ENCODE measurements at regions not wholly inside any gene's neighbourhood (a gene's known extent, or its start where the extent isn't known, plus 50 kb on each side); places are given as distances from the start of the nearest gene placed in this dataset.

DNA sequence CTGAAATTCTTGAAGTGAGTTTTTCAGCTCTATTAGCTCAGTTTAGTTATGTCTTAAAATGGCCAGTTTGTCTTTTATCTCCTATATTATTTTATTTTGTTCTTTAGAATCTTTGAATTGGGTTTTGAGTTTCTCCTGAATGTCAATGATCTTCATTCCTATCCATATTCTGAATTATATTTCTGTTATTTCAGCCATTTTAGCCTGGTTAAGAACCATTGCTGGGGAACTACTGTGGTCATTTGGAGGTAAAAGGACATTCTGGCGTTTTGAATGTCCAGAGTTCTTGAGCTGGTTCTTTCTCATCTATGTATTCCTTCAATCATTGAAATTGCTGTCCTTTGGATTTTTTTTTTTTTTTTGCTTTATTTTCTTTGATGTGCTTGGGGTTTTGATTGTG is 203.9 kb upstream of the HS3ST4 start:
- H3K36me3 ChIP-seq = no peaks in the 10 kb centered on the region
- H3K4me1 ChIP-seq = no peaks in the 10 kb centered on the region
- intact Hi-C loops (cut with DNase I) = no loop called here
- ATAC-seq = no peak
- 0% methylated on average over 1 of the region's 1 CpG for WGBS (ENCODE audit: insufficient coverage, low coverage, low lambda C conversion rate, missing lambda C conversion rate)
- H3K27ac ChIP-seq = no peak overlapping the region
- H3K27me3 ChIP-seq = no peaks in the 10 kb centered on the region
- no peaks in the 10 kb centered on the region for H3K9me3 ChIP-seq
- no peak overlapping the region for H3K4me3 ChIP-seq
- TF ChIP-seq, protein P1, sequence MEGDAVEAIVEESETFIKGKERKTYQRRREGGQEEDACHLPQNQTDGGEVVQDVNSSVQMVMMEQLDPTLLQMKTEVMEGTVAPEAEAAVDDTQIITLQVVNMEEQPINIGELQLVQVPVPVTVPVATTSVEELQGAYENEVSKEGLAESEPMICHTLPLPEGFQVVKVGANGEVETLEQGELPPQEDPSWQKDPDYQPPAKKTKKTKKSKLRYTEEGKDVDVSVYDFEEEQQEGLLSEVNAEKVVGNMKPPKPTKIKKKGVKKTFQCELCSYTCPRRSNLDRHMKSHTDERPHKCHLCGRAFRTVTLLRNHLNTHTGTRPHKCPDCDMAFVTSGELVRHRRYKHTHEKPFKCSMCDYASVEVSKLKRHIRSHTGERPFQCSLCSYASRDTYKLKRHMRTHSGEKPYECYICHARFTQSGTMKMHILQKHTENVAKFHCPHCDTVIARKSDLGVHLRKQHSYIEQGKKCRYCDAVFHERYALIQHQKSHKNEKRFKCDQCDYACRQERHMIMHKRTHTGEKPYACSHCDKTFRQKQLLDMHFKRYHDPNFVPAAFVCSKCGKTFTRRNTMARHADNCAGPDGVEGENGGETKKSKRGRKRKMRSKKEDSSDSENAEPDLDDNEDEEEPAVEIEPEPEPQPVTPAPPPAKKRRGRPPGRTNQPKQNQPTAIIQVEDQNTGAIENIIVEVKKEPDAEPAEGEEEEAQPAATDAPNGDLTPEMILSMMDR (IDR thresholded peaks at IDR 0.05) = no peak
- no peak for TF ChIP-seq POLR2A (IDR thresholded peaks at IDR 0.05)
- no peak for DNase-seq

DNA sequence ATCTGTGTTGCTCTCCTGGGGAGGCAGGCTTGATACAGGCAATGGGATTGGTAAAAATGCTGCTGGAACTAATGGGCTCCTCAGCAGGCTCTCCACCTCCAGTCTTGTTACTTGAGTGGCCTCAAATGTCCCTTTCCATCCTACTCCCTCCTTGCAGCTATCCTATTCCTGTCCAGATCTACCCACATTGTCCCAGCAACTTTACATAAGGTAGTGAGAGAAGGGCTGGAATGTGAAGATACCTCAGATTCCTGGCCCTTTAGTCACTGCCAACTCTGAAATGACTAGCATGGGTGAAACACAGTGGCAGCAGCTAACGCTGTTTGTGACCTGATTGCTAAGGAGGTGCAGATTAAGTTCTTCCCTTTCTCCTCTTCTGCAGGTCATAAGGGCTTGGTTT is 210.1 kb upstream of the HS3ST4 start:
- intact Hi-C loops (cut with DNase I) = no loop called here
- no peaks in the 10 kb centered on the region for H3K36me3 ChIP-seq
- H3K27ac ChIP-seq = no peak overlapping the region
- no peaks in the 10 kb centered on the region for H3K27me3 ChIP-seq
- H3K4me3 ChIP-seq = no peak overlapping the region
- 25% methylated on average over 1 of the region's 1 CpG for WGBS (ENCODE audit: insufficient coverage, low coverage, low lambda C conversion rate, missing lambda C conversion rate)
- DNase-seq (no peak), ATAC-seq (no peak)
- H3K4me1 ChIP-seq = no peaks in the 10 kb centered on the region
- no peak for TF ChIP-seq POLR2A (IDR thresholded peaks at IDR 0.05)
- TF ChIP-seq, protein P1 (IDR thresholded peaks at IDR 0.05) = no peak
- H3K9me3 ChIP-seq = no peaks in the 10 kb centered on the region

DNA sequence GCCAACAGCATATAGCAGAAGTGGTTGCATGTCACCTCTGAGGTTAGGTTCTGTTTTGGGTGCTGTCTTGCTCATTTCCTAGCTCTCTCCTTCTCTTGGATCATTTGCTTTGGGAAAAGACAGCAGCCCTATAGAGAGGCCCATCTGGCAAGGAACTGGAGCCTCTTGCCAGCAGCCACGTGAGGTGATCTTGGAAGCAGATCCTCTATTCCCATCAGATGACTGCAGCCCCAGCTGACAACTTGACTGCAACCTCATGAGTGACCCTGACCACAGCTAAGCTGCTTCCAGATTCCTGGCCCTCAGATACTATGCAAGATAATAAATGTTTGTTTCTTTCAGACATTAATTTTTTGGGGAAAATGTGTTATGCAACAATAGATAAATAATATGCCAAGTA is 213.3 kb upstream of the HS3ST4 start:
- DNase-seq (no peak), ATAC-seq (no peak)
- intact Hi-C loops (cut with DNase I) = no loop called here
- Histone ChIP-seq H3K4me1 (no peaks in the 10 kb centered on the region), H3K4me3 (no peak overlapping the region), H3K36me3 (no peaks in the 10 kb centered on the region), H3K27ac (no peak overlapping the region), H3K9me3 (no peaks in the 10 kb centered on the region), H3K27me3 (no peaks in the 10 kb centered on the region)
- TF ChIP-seq, protein P1 (IDR thresholded peaks at IDR 0.05) = no peak
- no peak for TF ChIP-seq POLR2A (IDR thresholded peaks at IDR 0.05)
- WGBS (ENCODE audit: insufficient coverage, low coverage, low lambda C conversion rate, missing lambda C conversion rate) = 33% methylated on average over 1 of the region's 1 CpG

DNA sequence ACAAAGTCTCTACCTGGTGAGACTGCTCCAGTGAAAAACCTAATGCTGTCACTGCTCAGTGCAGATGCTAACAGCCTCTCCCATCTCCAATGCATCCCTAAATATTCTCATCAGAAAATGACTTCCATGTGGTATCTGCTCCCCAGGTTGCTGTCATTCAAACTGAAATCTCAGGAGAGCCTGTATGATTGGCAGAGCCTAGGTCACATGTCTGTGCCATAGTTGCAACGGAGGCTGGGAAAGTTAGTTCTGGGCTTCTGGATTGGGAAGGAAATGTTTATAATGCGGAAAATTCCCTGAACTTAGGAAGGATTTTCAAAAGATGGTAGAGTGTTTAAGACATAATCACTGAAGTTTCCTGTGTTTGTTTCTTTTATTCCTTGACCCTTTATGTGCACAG is 206.4 kb upstream of the ZKSCAN2 start:
- Histone ChIP-seq H3K4me3 (no peak overlapping the region), H3K27ac (no peak overlapping the region), H3K4me1 (no peaks in the 10 kb centered on the region), H3K36me3 (no peaks in the 10 kb centered on the region), H3K27me3 (no peaks in the 10 kb centered on the region), H3K9me3 (no peaks in the 10 kb centered on the region)
- WGBS (ENCODE audit: insufficient coverage, low coverage, low lambda C conversion rate, missing lambda C conversion rate) = 44% methylated on average over 2 of the region's 2 CpGs
- TF ChIP-seq, protein P1 (IDR thresholded peaks at IDR 0.05) = no peak
- no peak for TF ChIP-seq POLR2A (IDR thresholded peaks at IDR 0.05)
- DNase-seq (no peak), ATAC-seq (no peak)
- intact Hi-C loops (cut with DNase I) = no loop called here

DNA sequence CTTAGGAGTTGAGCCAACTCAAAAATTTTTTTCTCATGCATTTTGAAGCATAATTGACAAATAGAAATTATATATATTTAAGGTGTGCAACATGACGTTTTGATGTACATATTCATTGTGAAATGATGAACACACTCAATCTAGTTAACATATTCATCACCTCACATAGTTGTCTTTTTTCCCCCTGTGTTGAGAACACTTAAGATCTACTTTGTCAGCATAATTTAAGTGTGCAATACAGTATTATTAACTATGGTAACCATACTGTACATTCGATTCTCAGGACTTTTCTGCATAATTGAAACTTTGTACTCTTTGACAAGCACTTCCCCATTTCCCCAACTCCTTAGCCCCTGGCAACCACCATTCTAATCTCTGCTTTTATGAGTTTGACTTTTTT is 192.2 kb upstream of the ZKSCAN2 start:
- Histone ChIP-seq H3K9me3 (no peaks in the 10 kb centered on the region), H3K27me3 (no peaks in the 10 kb centered on the region), H3K4me1 (no peaks in the 10 kb centered on the region), H3K4me3 (no peak overlapping the region), H3K27ac (no peak overlapping the region), H3K36me3 (no peaks in the 10 kb centered on the region)
- TF ChIP-seq POLR2A (IDR thresholded peaks at IDR 0.05) = no peak
- TF ChIP-seq, protein P1 (IDR thresholded peaks at IDR 0.05) = no peak
- WGBS (ENCODE audit: insufficient coverage, low coverage, low lambda C conversion rate, missing lambda C conversion rate) = 68% methylated on average over 2 of the region's 2 CpGs
- intact Hi-C loops (cut with DNase I) = no loop called here
- ATAC-seq (no peak), DNase-seq (no peak)

Data from right lobe of liver (tissue), 6 donors.